Loucy (cell line): ENCODE measurements at regions not wholly inside any gene's neighbourhood (a gene's known extent, or its start where the extent isn't known, plus 50 kb on each side); places are given as distances from the start of the nearest gene placed in this dataset.

Experiments
- H2AFZ ChIP-seq: fragments of 200-600 bp; sonication (generic); 2 replicates; pipeline ENCODE4 v1.6.0; 2016; ENCODE audit warnings: antibody characterized with exemption, mild to moderate bottlenecking, low read length, moderate library complexity
- H3F3A ChIP-seq: fragments of 200-600 bp; 2 replicates; pipeline ENCODE4 v1.6.0; 2016; ENCODE audit warnings: antibody characterized with exemption, low read depth, mild to moderate bottlenecking
- H3K27me3 ChIP-seq: fragments of 200-600 bp; sonication (generic); 2 replicates; pipeline ENCODE4 v1.6.1; 2014; ENCODE audit warnings: low read length, mild to moderate bottlenecking; ENCODE audit not compliant: insufficient read depth, poor library complexity, severe bottlenecking
- H3K36me3 ChIP-seq: fragments of 200-600 bp; sonication (generic); 2 replicates; pipeline ENCODE4 v1.6.1; 2016; ENCODE audit warnings: low read length; ENCODE audit not compliant: insufficient read depth
- H3K4me1 ChIP-seq: fragments of 200-600 bp; sonication (generic); 2 replicates; pipeline ENCODE4 v1.5.1; 2014; ENCODE audit warnings: low read length, mild to moderate bottlenecking; ENCODE audit not compliant: insufficient read depth, poor library complexity, severe bottlenecking
- H3K4me2 ChIP-seq: fragments of 200-600 bp; sonication (generic); 2 replicates; pipeline ENCODE4 v1.6.0; 2014; ENCODE audit warnings: antibody characterized with exemption, low read length, low read depth, mild to moderate bottlenecking; ENCODE audit not compliant: poor library complexity, severe bottlenecking
- H3K4me3 ChIP-seq: fragments of 200-600 bp; sonication (generic); 2 replicates; pipeline ENCODE4 v1.5.1; 2014; ENCODE audit warnings: low read length, mild to moderate bottlenecking, mixed read lengths; ENCODE audit not compliant: poor library complexity, severe bottlenecking
- H3K79me2 ChIP-seq: fragments of 200-600 bp; sonication (generic); 2 replicates; pipeline ENCODE4 v1.6.1; 2014; ENCODE audit warnings: low read length; ENCODE audit not compliant: insufficient read depth
- H3K9ac ChIP-seq: fragments of 200-600 bp; sonication (generic); 2 replicates; pipeline ENCODE4 v1.6.0; 2014; ENCODE audit warnings: mild to moderate bottlenecking, low read depth, low read length, moderate library complexity; ENCODE audit not compliant: poor library complexity, severe bottlenecking
- H3K9me2 ChIP-seq: fragments of 200-600 bp; sonication (generic); replicated peaks from 2 replicates; pipeline ENCODE4 v1.6.1; 2016; ENCODE audit warnings: low read depth, low read length, mixed read lengths
- H3K9me3 ChIP-seq: fragments of 200-600 bp; sonication (generic); 2 replicates; pipeline ENCODE4 v1.6.1; 2014; ENCODE audit warnings: mild to moderate bottlenecking, antibody characterized with exemption, low read length, low read depth; ENCODE audit not compliant: insufficient read depth
- H4K20me1 ChIP-seq: fragments of 200-600 bp; sonication (generic); 2 replicates; pipeline ENCODE4 v1.6.0; 2014; ENCODE audit warnings: antibody characterized with exemption, low read length, mild to moderate bottlenecking; ENCODE audit not compliant: insufficient read depth, poor library complexity, severe bottlenecking
- EZH2phosphoT487 ChIP-seq: fragments of 200-600 bp; IDR thresholded peaks from 2 replicates; pipeline ENCODE4 v1.6.1; 2018; ENCODE audit warnings: antibody characterized with exemption, mild to moderate bottlenecking, moderate library complexity, borderline replicate concordance
- TF ChIP-seq, protein P1 (sequence below): fragments of 200-600 bp; sonication (generic); conservative IDR thresholded peaks from 2 replicates; pipeline ENCODE4 v1.5.1; 2014; ENCODE audit warnings: mild to moderate bottlenecking, antibody characterized with exemption, low read length

DNA sequence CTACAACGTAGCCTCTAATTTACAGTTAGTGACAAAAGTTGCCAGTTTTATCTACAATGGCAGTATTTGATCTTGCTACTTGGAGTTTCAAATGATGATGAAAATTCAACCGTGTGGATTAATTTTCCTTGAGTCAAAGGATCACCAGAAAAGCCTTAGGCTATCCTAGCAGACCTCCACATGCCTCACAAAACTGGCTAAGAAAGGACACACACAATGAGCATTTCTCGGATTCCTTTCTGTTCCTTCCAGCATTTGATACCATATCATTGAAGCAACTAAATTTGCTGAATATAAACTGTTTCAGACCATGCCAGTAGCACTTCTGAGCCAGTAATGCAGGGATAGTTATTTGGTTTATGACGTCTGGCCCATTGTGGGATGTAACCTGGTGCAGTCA is 587.4 kb upstream of the MDFIC2 start:
- Histone ChIP-seq H3K9ac (no peak overlapping the region), H3K4me3 (no peak overlapping the region), H3K9me3 (no peaks in the 10 kb centered on the region), H3K27me3 (no peaks in the 10 kb centered on the region), H2AFZ (no peak overlapping the region), H3K9me2 (no peaks in the 10 kb centered on the region), H3K4me1 (peaks cover 3% of the 10 kb centered on the region), H4K20me1 (no peaks in the 10 kb centered on the region), H3F3A (no peaks in the 10 kb centered on the region), H3K79me2 (no peaks in the 10 kb centered on the region), H3K4me2 (no peak overlapping the region), H3K36me3 (no peaks in the 10 kb centered on the region)
- no peak for TF ChIP-seq EZH2phosphoT487
- TF ChIP-seq, protein P1, sequence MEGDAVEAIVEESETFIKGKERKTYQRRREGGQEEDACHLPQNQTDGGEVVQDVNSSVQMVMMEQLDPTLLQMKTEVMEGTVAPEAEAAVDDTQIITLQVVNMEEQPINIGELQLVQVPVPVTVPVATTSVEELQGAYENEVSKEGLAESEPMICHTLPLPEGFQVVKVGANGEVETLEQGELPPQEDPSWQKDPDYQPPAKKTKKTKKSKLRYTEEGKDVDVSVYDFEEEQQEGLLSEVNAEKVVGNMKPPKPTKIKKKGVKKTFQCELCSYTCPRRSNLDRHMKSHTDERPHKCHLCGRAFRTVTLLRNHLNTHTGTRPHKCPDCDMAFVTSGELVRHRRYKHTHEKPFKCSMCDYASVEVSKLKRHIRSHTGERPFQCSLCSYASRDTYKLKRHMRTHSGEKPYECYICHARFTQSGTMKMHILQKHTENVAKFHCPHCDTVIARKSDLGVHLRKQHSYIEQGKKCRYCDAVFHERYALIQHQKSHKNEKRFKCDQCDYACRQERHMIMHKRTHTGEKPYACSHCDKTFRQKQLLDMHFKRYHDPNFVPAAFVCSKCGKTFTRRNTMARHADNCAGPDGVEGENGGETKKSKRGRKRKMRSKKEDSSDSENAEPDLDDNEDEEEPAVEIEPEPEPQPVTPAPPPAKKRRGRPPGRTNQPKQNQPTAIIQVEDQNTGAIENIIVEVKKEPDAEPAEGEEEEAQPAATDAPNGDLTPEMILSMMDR = no peak

- no peaks in the 10 kb centered on the region for H3K9me3 ChIP-seq
- H3K4me2 ChIP-seq = no peak overlapping the region
- TF ChIP-seq, protein P1 = no peak
- no peak for TF ChIP-seq EZH2phosphoT487
- no peaks in the 10 kb centered on the region for H3F3A ChIP-seq
- no peaks in the 10 kb centered on the region for H3K36me3 ChIP-seq
- H3K9me2 ChIP-seq = no peaks in the 10 kb centered on the region
- H4K20me1 ChIP-seq = no peaks in the 10 kb centered on the region
- H3K27me3 ChIP-seq = no peaks in the 10 kb centered on the region
- H3K9ac ChIP-seq = no peak overlapping the region
- H3K4me3 ChIP-seq = no peak overlapping the region
- H2AFZ ChIP-seq = no peak overlapping the region
- no peaks in the 10 kb centered on the region for H3K79me2 ChIP-seq
- no peaks in the 10 kb centered on the region for H3K4me1 ChIP-seq
Observed at GRCh38 chr3:70890020-70890394, 577.6 kb upstream of the MDFIC2 start.

DNA sequence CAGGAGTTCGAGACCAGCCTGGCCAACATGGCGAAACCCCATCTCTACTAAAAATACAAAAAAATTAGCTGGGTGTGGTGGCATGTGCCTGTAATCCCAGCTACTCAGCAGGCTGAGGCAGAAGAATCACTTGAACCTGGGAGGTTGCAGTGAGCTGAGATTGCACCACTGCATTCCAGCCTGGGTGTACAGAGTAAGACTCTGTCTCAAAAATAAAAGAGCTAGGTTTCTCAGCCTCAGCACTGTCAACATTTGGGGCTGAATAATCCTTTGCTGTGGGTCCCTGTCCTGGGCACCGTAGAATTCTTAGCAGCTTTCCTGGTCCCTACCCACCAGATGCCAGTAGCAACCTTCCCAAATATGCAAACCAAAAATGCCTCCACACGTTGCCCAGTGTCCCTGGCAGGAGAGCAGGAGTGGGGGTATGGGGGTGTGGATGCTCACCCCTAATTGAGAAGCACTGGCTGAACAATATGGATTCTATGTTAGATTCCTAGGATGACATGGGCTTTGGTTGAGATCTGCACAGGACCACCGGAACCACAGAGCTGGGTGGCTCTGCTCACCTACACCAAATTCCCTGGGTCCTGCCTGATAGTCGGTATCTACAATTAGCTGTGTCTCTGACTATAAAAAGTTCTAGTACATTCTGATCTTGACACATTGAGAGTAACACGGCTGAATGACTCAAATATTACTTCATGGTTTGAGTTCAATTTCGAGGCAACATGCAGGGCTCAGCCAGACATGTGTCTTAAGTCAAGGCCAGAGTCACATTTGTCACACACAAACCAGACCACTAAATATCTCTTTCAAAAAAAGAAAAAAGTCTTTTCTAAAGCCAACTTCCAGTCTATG is 577.0 kb upstream of the MDFIC2 start:
- no peaks in the 10 kb centered on the region for H3K9me2 ChIP-seq
- H3K4me3 ChIP-seq = no peak overlapping the region
- H3K4me1 ChIP-seq = no peaks in the 10 kb centered on the region
- no peaks in the 10 kb centered on the region for H3K79me2 ChIP-seq
- no peak overlapping the region for H2AFZ ChIP-seq
- TF ChIP-seq, protein P1 = no peak
- no peak for TF ChIP-seq EZH2phosphoT487
- H3K9ac ChIP-seq = no peak overlapping the region
- no peaks in the 10 kb centered on the region for H3F3A ChIP-seq
- no peaks in the 10 kb centered on the region for H3K9me3 ChIP-seq
- no peak overlapping the region for H3K4me2 ChIP-seq
- H3K27me3 ChIP-seq = no peaks in the 10 kb centered on the region
- no peaks in the 10 kb centered on the region for H4K20me1 ChIP-seq
- H3K36me3 ChIP-seq = no peaks in the 10 kb centered on the region
